ENCODE measurements at regions not wholly inside any gene's neighbourhood (a gene's known extent, or its start where the extent isn't known, plus 50 kb on each side); places are given as distances from the start of the nearest gene placed in this dataset.

DNA sequence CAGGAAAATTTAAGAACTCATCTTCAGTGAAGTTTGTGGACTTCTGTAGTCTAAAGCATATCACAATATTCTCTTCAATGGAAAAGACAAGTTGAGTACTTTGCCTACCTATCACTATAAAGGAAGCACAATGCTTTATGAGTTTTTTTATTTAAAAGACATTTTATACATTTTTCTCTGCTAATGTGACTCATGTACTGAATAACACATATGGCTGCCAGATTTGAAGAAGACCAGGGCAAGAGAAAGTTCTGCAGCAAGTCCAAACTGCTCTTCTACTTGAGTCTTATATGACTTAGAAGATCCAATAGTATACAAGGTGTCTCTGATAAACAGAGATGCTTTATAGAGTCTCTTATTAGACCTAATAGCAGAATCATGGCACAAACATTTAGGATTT, 978.4 kb downstream of the TLE4 start:
- TF ChIP-seq, protein P1, sequence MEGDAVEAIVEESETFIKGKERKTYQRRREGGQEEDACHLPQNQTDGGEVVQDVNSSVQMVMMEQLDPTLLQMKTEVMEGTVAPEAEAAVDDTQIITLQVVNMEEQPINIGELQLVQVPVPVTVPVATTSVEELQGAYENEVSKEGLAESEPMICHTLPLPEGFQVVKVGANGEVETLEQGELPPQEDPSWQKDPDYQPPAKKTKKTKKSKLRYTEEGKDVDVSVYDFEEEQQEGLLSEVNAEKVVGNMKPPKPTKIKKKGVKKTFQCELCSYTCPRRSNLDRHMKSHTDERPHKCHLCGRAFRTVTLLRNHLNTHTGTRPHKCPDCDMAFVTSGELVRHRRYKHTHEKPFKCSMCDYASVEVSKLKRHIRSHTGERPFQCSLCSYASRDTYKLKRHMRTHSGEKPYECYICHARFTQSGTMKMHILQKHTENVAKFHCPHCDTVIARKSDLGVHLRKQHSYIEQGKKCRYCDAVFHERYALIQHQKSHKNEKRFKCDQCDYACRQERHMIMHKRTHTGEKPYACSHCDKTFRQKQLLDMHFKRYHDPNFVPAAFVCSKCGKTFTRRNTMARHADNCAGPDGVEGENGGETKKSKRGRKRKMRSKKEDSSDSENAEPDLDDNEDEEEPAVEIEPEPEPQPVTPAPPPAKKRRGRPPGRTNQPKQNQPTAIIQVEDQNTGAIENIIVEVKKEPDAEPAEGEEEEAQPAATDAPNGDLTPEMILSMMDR (IDR thresholded peaks at IDR 0.05; ENCODE audit: borderline replicate concordance, control extremely low read depth, extremely low read depth, insufficient read depth, missing control alignments) = no peak

DNA sequence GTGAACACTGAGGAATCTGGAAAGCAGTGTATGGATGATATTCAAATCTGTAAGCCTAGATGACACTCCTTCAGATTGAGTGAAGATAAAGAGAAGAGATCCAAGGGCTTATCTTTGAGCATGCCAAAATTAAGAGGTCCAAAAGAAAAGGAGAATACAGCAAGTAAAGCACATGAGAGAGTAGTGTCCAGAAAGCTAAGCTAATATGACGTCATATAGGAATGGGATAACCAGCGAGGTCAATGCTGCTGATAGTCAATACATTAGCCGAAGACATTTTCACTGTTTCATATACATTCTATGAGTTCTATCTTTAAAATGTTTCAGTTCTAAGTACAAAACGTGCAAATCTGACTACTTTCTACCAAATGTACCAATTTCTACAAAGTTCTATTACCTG, 975.8 kb downstream of the TLE4 start:
- no peak for DNase-seq (ENCODE audit: low spot score)
- TF ChIP-seq, protein P1 (IDR thresholded peaks at IDR 0.05; ENCODE audit: borderline replicate concordance, control extremely low read depth, extremely low read depth, insufficient read depth, missing control alignments) = no peak
- in situ Hi-C loops (cut with MboI; ENCODE audit: low sequenced_read_pairs, unreplicated experiment) = no loop called here

More for the DNA sequence above, 978.4 kb downstream of the TLE4 start:
- in situ Hi-C loops (cut with MboI; ENCODE audit: low sequenced_read_pairs, unreplicated experiment) = no loop called here
- DNase-seq (ENCODE audit: low spot score) = no peak

DNA sequence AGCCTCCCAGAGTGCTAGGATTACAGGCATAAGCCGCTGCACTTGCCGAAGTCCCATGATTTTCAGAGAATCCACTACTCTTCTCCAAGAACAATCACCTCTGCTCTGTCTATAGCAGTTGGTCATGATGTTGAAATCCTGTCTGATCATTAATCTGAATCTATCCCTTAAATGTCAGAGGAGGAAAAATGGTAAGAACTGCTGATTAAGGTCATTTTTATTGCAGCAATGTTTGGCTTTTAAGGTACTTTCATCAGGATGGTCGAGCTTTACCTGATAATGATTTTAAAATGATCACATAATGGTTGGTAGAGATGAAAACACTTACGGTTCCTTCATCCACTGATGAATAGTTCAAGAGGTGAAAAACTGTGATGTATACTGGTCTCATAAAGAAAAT, 968.6 kb downstream of the TLE4 start:
- in situ Hi-C loops (cut with MboI; ENCODE audit: low sequenced_read_pairs, unreplicated experiment) = no loop called here
- DNase-seq (ENCODE audit: low spot score) = no peak
- TF ChIP-seq, protein P1 (IDR thresholded peaks at IDR 0.05; ENCODE audit: borderline replicate concordance, control extremely low read depth, extremely low read depth, insufficient read depth, missing control alignments) = no peak

DNA sequence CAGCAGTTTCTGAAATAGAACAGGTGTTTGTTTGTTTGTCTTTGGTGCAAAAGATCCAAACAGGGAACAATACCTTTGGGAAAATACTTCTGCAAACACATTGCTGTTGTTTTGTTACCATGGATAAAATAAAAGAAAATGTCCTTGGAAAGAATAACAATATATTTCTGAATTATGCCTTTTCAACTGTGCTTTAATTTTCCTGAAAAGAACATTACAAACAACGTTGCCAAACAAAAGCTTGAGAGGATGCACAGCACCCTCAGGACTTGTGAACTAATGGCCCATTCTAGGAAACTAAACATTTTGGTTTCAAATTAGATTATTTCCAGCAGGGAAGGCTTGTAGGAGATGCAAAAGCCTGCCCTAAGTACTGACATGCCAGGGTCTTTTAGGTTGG, 967.2 kb downstream of the TLE4 start:
- in situ Hi-C loops (cut with MboI; ENCODE audit: low sequenced_read_pairs, unreplicated experiment) = no loop called here
- TF ChIP-seq, protein P1 (IDR thresholded peaks at IDR 0.05; ENCODE audit: borderline replicate concordance, control extremely low read depth, extremely low read depth, insufficient read depth, missing control alignments) = no peak
- no peak for DNase-seq (ENCODE audit: low spot score)

DNA sequence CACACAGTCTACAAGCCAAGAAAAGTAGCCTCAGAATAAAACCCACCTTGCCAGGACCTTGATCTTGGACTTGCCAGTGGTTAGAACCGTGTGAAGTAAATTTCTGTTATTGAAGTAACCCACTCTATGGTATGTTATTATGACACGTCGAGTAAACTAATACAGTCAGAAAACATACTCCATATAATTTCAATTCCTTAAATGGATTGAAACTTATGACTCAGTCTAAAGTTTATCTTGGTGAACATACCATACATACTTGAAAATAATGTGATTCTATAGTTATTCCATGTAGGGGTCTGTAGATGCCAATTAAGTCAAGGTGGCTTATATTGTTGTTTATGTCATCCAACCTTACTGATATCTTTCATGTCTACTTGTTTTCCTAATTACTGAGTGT, 950.7 kb downstream of the TLE4 start:
- TF ChIP-seq, protein P1 (IDR thresholded peaks at IDR 0.05; ENCODE audit: borderline replicate concordance, control extremely low read depth, extremely low read depth, insufficient read depth, missing control alignments) = no peak
- in situ Hi-C loops (cut with MboI; ENCODE audit: low sequenced_read_pairs, unreplicated experiment) = no loop called here
- no peak for DNase-seq (ENCODE audit: low spot score)

DNA sequence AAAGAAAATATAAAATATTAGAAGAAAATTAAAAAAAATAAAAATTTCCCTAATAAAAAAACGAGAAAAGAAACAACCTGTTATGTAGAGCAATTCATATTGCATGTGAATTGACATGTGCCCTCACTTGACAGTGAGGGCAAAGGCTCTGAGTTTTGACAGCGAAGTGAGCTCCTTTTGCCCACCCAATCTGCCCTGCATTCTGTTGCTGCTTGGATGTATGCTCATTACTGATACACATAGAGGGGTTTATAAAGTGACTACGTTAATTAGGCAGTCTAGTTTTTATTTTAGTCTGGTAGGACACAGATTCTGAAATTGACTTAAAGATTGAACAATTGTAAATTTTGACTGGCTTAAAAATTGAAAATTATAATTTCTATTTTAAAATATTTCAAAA, 949.4 kb downstream of the TLE4 start:
- TF ChIP-seq, protein P1 (IDR thresholded peaks at IDR 0.05; ENCODE audit: borderline replicate concordance, control extremely low read depth, extremely low read depth, insufficient read depth, missing control alignments) = no peak
- DNase-seq (ENCODE audit: low spot score) = no peak
- in situ Hi-C loops (cut with MboI; ENCODE audit: low sequenced_read_pairs, unreplicated experiment) = no loop called here

DNA sequence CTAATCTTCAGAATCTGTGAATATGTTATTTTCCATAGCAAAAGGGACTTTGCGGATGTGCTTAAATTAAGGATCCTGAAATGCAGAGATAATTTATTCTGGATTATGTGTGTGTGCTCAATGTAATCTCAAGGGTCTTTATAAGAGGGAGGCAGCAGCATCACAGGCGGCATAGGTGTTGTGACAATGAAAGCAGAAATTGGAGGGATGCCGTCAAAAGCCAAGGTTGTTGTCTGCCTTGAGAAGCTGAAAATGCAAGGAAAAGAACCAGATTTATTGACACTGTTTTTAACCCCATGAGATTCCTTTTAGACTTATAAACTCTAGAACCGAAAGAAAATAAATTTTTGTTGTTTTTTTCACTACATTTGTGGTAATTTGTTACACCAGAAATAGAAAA, 948.5 kb downstream of the TLE4 start:
- in situ Hi-C loops (cut with MboI; ENCODE audit: low sequenced_read_pairs, unreplicated experiment) = no loop called here
- TF ChIP-seq, protein P1 (IDR thresholded peaks at IDR 0.05; ENCODE audit: borderline replicate concordance, control extremely low read depth, extremely low read depth, insufficient read depth, missing control alignments) = no peak
- no peak for DNase-seq (ENCODE audit: low spot score)

Measured in GM13976 (cell line).